Psoas muscle (tissue), 7 donors: ENCODE measurements at regions not wholly inside any gene's neighbourhood (a gene's known extent, or its start where the extent isn't known, plus 50 kb on each side); places are given as distances from the start of the nearest gene placed in this dataset.

Experiments used
- ATAC-seq, 4 donors: fragments of 200-7000 bp; cut with Tn5 transposase; one replicate each; pipeline ENCODE4 v1.9.1; 2020; ENCODE audit warnings: moderate library complexity in 3 of 4, mild to moderate bottlenecking in 2 of 4
- DNase-seq, 2 donors: peaks; one replicate each; pipeline ENCODE4 v3.0.0-alpha.2; 2020
- H3K27ac ChIP-seq: fragments of 200-600 bp; one replicate; pipeline ENCODE4 v1.8.0; 2022
- H3K27me3 ChIP-seq, 3 donors: fragments of 200-600 bp in 1 of 3; one replicate each; pipeline versions ENCODE4 v1.6.1 to v1.8.0; 2013 to 2022; ENCODE audit warnings: low read length in 2 of 3, mild to moderate bottlenecking in 2 of 3, moderate library complexity in 1 of 3; ENCODE audit not compliant: insufficient read depth in 3 of 3
- H3K36me3 ChIP-seq, 2 donors: fragments of 200-600 bp in 1 of 2; one replicate each; pipeline versions ENCODE4 v1.6.1 to v1.8.0; 2013 to 2022; ENCODE audit warnings: low read depth in 1 of 2, mild to moderate bottlenecking in 1 of 2, moderate library complexity in 1 of 2; ENCODE audit not compliant: insufficient read depth in 1 of 2
- H3K4me1 ChIP-seq: fragments of 200-600 bp; one replicate; pipeline ENCODE4 v1.8.0; 2022
- H3K4me3 ChIP-seq: fragments of 200-600 bp; one replicate; pipeline ENCODE4 v1.8.0; 2022; ENCODE audit warnings: mild to moderate bottlenecking
- H3K9me3 ChIP-seq: fragments of 200-600 bp; one replicate; pipeline ENCODE4 v1.8.0; 2022
- CTCF ChIP-seq: fragments of 200-600 bp; IDR thresholded peaks from one replicate; pipeline ENCODE4 v1.8.0; 2022; ENCODE audit warnings: antibody characterized with exemption
- WGBS, 3 donors: extraction: QIAGEN DNeasy Blood & Tissue Kit; methylation state at CpG; one replicate each; pipeline versions ENCODE4 v1.1.6 to v1.1.7; 2013; 5-methylcytosine and 5-hydroxymethylcytosine counted together
- intact Hi-C, 2 donors: fragments of 100-400 bp; cut with DNase I; formaldehyde crosslinking; loops; one replicate each; pipeline versions ENCODE4 v1.11.0 to v1.14.2; 2022
- donor health status: healthy with polysubstance abuse.
- donor health status: DM: no; HTN: no; CAD: no; lungs with moderate emphysema.
- donor health status: Bipolar disorder and iron deficiency.
- donor health status: healthy.
- donor health status: DM: yes; HTN: yes; CAD: no.
- donor health status: DM: no; HTN: no; CAD: no.
- donor health status: DM: yes; HTN: yes; CAD: no.

- DNase-seq (no peak), ATAC-seq (no peak)
- Histone ChIP-seq H3K27ac (no peak overlapping the region), H3K27me3 (no peaks in the 10 kb centered on the region), H3K4me1 (no peaks in the 10 kb centered on the region), H3K36me3 (no peaks in the 10 kb centered on the region), H3K9me3 (no peaks in the 10 kb centered on the region), H3K4me3 (no peak overlapping the region)
- intact Hi-C loops = no loop called here
- TF ChIP-seq CTCF = no peak
- 71 to 74% (median 72%) methylated on average over 3 of the region's 3 CpGs for WGBS, 3 donors
Observed at GRCh38 chr10:83678850-83679249, 460.5 kb upstream of the GHITM start.

GRCh38 chr10:83680470-83680891, 458.8 kb upstream of the GHITM start:
- TF ChIP-seq CTCF = no peak
- intact Hi-C loops = no loop called here
- no peak for ATAC-seq

GRCh38 chr10:83682414-83682813, 456.9 kb upstream of the GHITM start:
- H3K27me3 ChIP-seq = no peaks in the 10 kb centered on the region
- H3K4me3 ChIP-seq = no peak overlapping the region
- no peak overlapping the region for H3K27ac ChIP-seq
- H3K4me1 ChIP-seq = no peaks in the 10 kb centered on the region
- intact Hi-C loops = no loop called here
- no peak for DNase-seq
- no peaks in the 10 kb centered on the region for H3K36me3 ChIP-seq
- WGBS, 3 donors = 88 to 95% (median 92%) methylated on average over 2 of the region's 2 CpGs
- no peak for ATAC-seq
- no peak for TF ChIP-seq CTCF
- no peaks in the 10 kb centered on the region for H3K9me3 ChIP-seq

More at GRCh38 chr10:83680470-83680891, 458.8 kb upstream of the GHITM start:
- Histone ChIP-seq H3K4me1 (no peaks in the 10 kb centered on the region), H3K27ac (no peak overlapping the region), H3K27me3 (no peaks in the 10 kb centered on the region), H3K9me3 (no peaks in the 10 kb centered on the region), H3K4me3 (no peak overlapping the region), H3K36me3 (no peaks in the 10 kb centered on the region)
- WGBS, 3 donors = 64 to 67% (median 65%) methylated on average over 7 of the region's 7 CpGs
- DNase-seq = no peak

- DNase-seq (no peak), ATAC-seq (no peak)
- no peaks in the 10 kb centered on the region for H3K36me3 ChIP-seq
- TF ChIP-seq CTCF = no peak
- intact Hi-C loops = no loop called here
- 41 to 56% (median 50%) methylated on average over 5 of the region's 5 CpGs for WGBS, 3 donors
- H3K9me3 ChIP-seq = no peaks in the 10 kb centered on the region
- no peak overlapping the region for H3K4me3 ChIP-seq
- H3K27ac ChIP-seq = no peak overlapping the region
- no peaks in the 10 kb centered on the region for H3K4me1 ChIP-seq
- no peaks in the 10 kb centered on the region for H3K27me3 ChIP-seq
Observed at GRCh38 chr10:83685458-83685857, 453.9 kb upstream of the GHITM start.

- DNase-seq (no peak), ATAC-seq (no peak)
- no peaks in the 10 kb centered on the region for H3K4me1 ChIP-seq
- no peak overlapping the region for H3K4me3 ChIP-seq
- intact Hi-C loops = no loop called here
- 71 to 85% (median 83%) methylated on average over 2 of the region's 2 CpGs for WGBS, 3 donors
- no peak overlapping the region for H3K27ac ChIP-seq
- no peaks in the 10 kb centered on the region for H3K36me3 ChIP-seq
- H3K9me3 ChIP-seq = no peaks in the 10 kb centered on the region
- no peak for TF ChIP-seq CTCF
- no peaks in the 10 kb centered on the region for H3K27me3 ChIP-seq
Observed at GRCh38 chr10:83691791-83692596, 447.3 kb upstream of the GHITM start.
